ENCODE measurements at regions not wholly inside any gene's neighbourhood (a gene's known extent, or its start where the extent isn't known, plus 50 kb on each side); places are given as distances from the start of the nearest gene placed in this dataset.

GRCh38 chr12:78585132-78585531 lies 279.4 kb upstream of the SYT1 start:
- Histone ChIP-seq H3K4me3 (ENCODE audit: low read depth, low read length) (no peak overlapping the region), H3K4me1 (no peaks in the 10 kb centered on the region), H3K27me3 (no peaks in the 10 kb centered on the region), H3K9me3 (peaks cover 3% of the 10 kb centered on the region; the same call in 1 of the 2 replicates), H3K36me3 (no peaks in the 10 kb centered on the region)
- no peak for DNase-seq
- TF ChIP-seq CTCF (IDR thresholded peaks at IDR 0.05; ENCODE audit: low read depth, low read length), result no peak

GRCh38 chr12:78586790-78587189 lies 277.8 kb upstream of the SYT1 start:
- TF ChIP-seq CTCF (IDR thresholded peaks at IDR 0.05; ENCODE audit: low read depth, low read length), result no peak
- Histone ChIP-seq H3K27me3 (no peaks in the 10 kb centered on the region), H3K36me3 (no peaks in the 10 kb centered on the region), H3K9me3 (peaks cover 3% of the 10 kb centered on the region; the same call in 1 of the 2 replicates), H3K4me3 (ENCODE audit: low read depth, low read length) (no peak overlapping the region), H3K4me1 (no peaks in the 10 kb centered on the region)
- no peak for DNase-seq

- H3K4me3 ChIP-seq (ENCODE audit: low read depth, low read length), result no peak overlapping the region
These were observed 265.2 kb upstream of the SYT1 start for GRCh38 chr12:78599366-78599765.

GRCh38 chr12:78600541-78600940 lies 264.0 kb upstream of the SYT1 start:
- DNase-seq, result no peak
- no peaks in the 10 kb centered on the region for H3K9me3 ChIP-seq
- no peak for TF ChIP-seq CTCF (IDR thresholded peaks at IDR 0.05; ENCODE audit: low read depth, low read length)

More at GRCh38 chr12:78599366-78599765, 265.2 kb upstream of the SYT1 start:
- Histone ChIP-seq H3K4me1 (no peaks in the 10 kb centered on the region), H3K27me3 (no peaks in the 10 kb centered on the region), H3K9me3 (no peaks in the 10 kb centered on the region), H3K36me3 (no peaks in the 10 kb centered on the region)
- no peak for TF ChIP-seq CTCF (IDR thresholded peaks at IDR 0.05; ENCODE audit: low read depth, low read length)
- no peak for DNase-seq

GRCh38 chr12:78611504-78611903 lies 253.1 kb upstream of the SYT1 start:
- no peak for TF ChIP-seq CTCF (IDR thresholded peaks at IDR 0.05; ENCODE audit: low read depth, low read length)
- Histone ChIP-seq H3K4me1 (no peaks in the 10 kb centered on the region), H3K9me3 (no peaks in the 10 kb centered on the region), H3K36me3 (no peaks in the 10 kb centered on the region), H3K27me3 (no peaks in the 10 kb centered on the region), H3K4me3 (ENCODE audit: low read depth, low read length) (no peak overlapping the region)
- no peak for DNase-seq

More at GRCh38 chr12:78600541-78600940, 264.0 kb upstream of the SYT1 start:
- H3K4me1 ChIP-seq, result no peaks in the 10 kb centered on the region
- no peaks in the 10 kb centered on the region for H3K27me3 ChIP-seq
- H3K36me3 ChIP-seq, result no peaks in the 10 kb centered on the region
- H3K4me3 ChIP-seq (ENCODE audit: low read depth, low read length), result no peak overlapping the region

GRCh38 chr12:78612190-78612589 lies 252.4 kb upstream of the SYT1 start:
- H3K36me3 ChIP-seq, result no peaks in the 10 kb centered on the region
- TF ChIP-seq CTCF (IDR thresholded peaks at IDR 0.05; ENCODE audit: low read depth, low read length), result no peak
- no peak overlapping the region for H3K4me3 ChIP-seq (ENCODE audit: low read depth, low read length)
- H3K4me1 ChIP-seq, result no peaks in the 10 kb centered on the region
- DNase-seq, result no peak
- no peaks in the 10 kb centered on the region for H3K27me3 ChIP-seq
- no peaks in the 10 kb centered on the region for H3K9me3 ChIP-seq

Data from BE2C (cell line).